GM23338 (cell line): ENCODE measurements at regions not wholly inside any gene's neighbourhood (a gene's known extent, or its start where the extent isn't known, plus 50 kb on each side); places are given as distances from the start of the nearest gene placed in this dataset.

Experiments used
- ATAC-seq: fragments of 200-7000 bp; cut with Tn5 transposase; 3 replicates; pipeline ENCODE4 v1.9.1; 2020
- DNase-seq: peaks from one replicate; pipeline ENCODE4 v3.0.0-alpha.2; 2015; ENCODE audit warnings: low spot score
- H2AFZ ChIP-seq: fragments of 200-600 bp; sonication (generic); 2 replicates; pipeline ENCODE4 v1.8.0; 2016; ENCODE audit warnings: antibody characterized with exemption, mild to moderate bottlenecking, moderate library complexity
- H3F3A ChIP-seq: fragments of 200-600 bp; sonication (generic); replicated peaks from 2 replicates; pipeline ENCODE4 v1.8.0; 2017; ENCODE audit warnings: antibody characterized with exemption, mixed run types, low read depth
- H3K27ac ChIP-seq: fragments of 200-600 bp; sonication (generic); 2 replicates; pipeline ENCODE4 v1.6.1; 2016; ENCODE audit warnings: low read depth
- H3K27me3 ChIP-seq: fragments of 200-600 bp; sonication (generic); 2 replicates; pipeline ENCODE4 v1.8.0; 2016; ENCODE audit warnings: mild to moderate bottlenecking, mixed run types, moderate library complexity; ENCODE audit not compliant: insufficient read depth
- H3K36me3 ChIP-seq: fragments of 200-600 bp; sonication (generic); 2 replicates; pipeline ENCODE4 v1.8.0; 2016; ENCODE audit warnings: mild to moderate bottlenecking; ENCODE audit not compliant: insufficient read depth
- H3K4me1 ChIP-seq: fragments of 200-600 bp; sonication (generic); 2 replicates; pipeline ENCODE4 v1.8.0; 2016; ENCODE audit warnings: mild to moderate bottlenecking, moderate library complexity; ENCODE audit not compliant: insufficient read depth
- H3K4me2 ChIP-seq: fragments of 200-600 bp; sonication (generic); 2 replicates; pipeline ENCODE4 v1.7.1; 2017; ENCODE audit warnings: mixed run types
- H3K4me3 ChIP-seq: fragments of 200-600 bp; sonication (generic); 2 replicates; pipeline ENCODE4 v1.6.1; 2016; ENCODE audit warnings: mixed run types
- H3K79me2 ChIP-seq: fragments of 200-600 bp; sonication (generic); replicated peaks from 2 replicates; pipeline ENCODE4 v1.8.0; 2017; ENCODE audit warnings: mild to moderate bottlenecking; ENCODE audit not compliant: insufficient read depth
- H3K9me2 ChIP-seq: fragments of 200-600 bp; sonication (generic); 2 replicates; pipeline ENCODE4 v1.8.0; 2017; ENCODE audit not compliant: insufficient read depth
- H4K20me1 ChIP-seq: fragments of 200-600 bp; sonication (generic); replicated peaks from 2 replicates; pipeline ENCODE4 v1.8.0; 2017; ENCODE audit warnings: mild to moderate bottlenecking; ENCODE audit not compliant: insufficient read depth
- H3K27ac Mint-ChIP-seq: 2 replicates; pipeline ENCODE4 v1.8.0; 2020; ENCODE audit warnings: inconsistent platforms, mild to moderate bottlenecking, moderate library complexity, mixed read lengths
- H3K27me3 Mint-ChIP-seq: 3 replicates; pipeline ENCODE4 v1.8.0; 2022; ENCODE audit warnings: low read depth, mild to moderate bottlenecking, moderate library complexity, mixed read lengths, inconsistent platforms; ENCODE audit not compliant: insufficient read depth, poor library complexity
- H3K36me3 Mint-ChIP-seq: 3 replicates; pipeline ENCODE4 v1.8.0; 2021; ENCODE audit warnings: low read depth, mild to moderate bottlenecking, inconsistent platforms, moderate library complexity, mixed read lengths
- H3K4me1 Mint-ChIP-seq: 3 replicates; pipeline ENCODE4 v1.8.0; 2020; ENCODE audit warnings: mild to moderate bottlenecking, inconsistent platforms, mixed read lengths
- H3K4me3 Mint-ChIP-seq: 3 replicates; pipeline ENCODE4 v1.8.0; 2021; ENCODE audit warnings: moderate library complexity, mild to moderate bottlenecking, inconsistent platforms, mixed read lengths
- H3K9me3 Mint-ChIP-seq: 3 replicates; pipeline ENCODE4 v1.8.0; 2020; ENCODE audit warnings: moderate library complexity, mild to moderate bottlenecking, inconsistent platforms, mixed read lengths
- CREB1 ChIP-seq: fragments of 250-450 bp; sonication (Bioruptor Pico); IDR thresholded peaks from 2 replicates; pipeline ENCODE4 v1.5.0; 2020; ENCODE audit warnings: low read depth, mild to moderate bottlenecking, moderate library complexity
- EZH2 ChIP-seq: fragments of 200-600 bp; sonication (generic); IDR thresholded peaks from one replicate; pipeline ENCODE4 v1.8.0; 2017; ENCODE audit warnings: antibody characterized with exemption, mild to moderate bottlenecking, low read depth; ENCODE audit not compliant: unreplicated experiment
- EZH2phosphoT487 ChIP-seq: fragments of 200-600 bp; sonication (generic); IDR thresholded peaks from one replicate; pipeline ENCODE4 v1.8.1; 2018; ENCODE audit warnings: antibody characterized with exemption; ENCODE audit not compliant: unreplicated experiment
- JUNB ChIP-seq: IDR thresholded peaks from one replicate; pipeline ENCODE4 v1.6.1; 2016; ENCODE audit warnings: antibody characterized with exemption; ENCODE audit not compliant: unreplicated experiment
- NANOG ChIP-seq: IDR thresholded peaks from 2 replicates; pipeline ENCODE4 v1.6.1; 2016; ENCODE audit warnings: antibody characterized with exemption, borderline replicate concordance
- POLR2AphosphoS5 ChIP-seq: IDR thresholded peaks from 2 replicates; pipeline ENCODE4 v1.6.1; 2016; ENCODE audit warnings: antibody characterized with exemption, low read depth
- REST ChIP-seq: IDR thresholded peaks from one replicate; pipeline ENCODE4 v1.6.1; 2018; ENCODE audit warnings: antibody characterized with exemption; ENCODE audit not compliant: unreplicated experiment
- STAT1 ChIP-seq: IDR thresholded peaks from one replicate; pipeline ENCODE4 v1.6.1; 2016; ENCODE audit warnings: antibody characterized with exemption; ENCODE audit not compliant: unreplicated experiment
- ZNF114 ChIP-seq: fragments of 250-450 bp; sonication (Bioruptor Pico); IDR thresholded peaks from 2 replicates; pipeline ENCODE4 v1.5.0; 2020; ENCODE audit warnings: mild to moderate bottlenecking, moderate library complexity
- ZNF331 ChIP-seq: fragments of 250-450 bp; sonication (Bioruptor Pico); IDR thresholded peaks from 2 replicates; pipeline ENCODE4 v1.5.0; 2020; ENCODE audit warnings: low read depth, mild to moderate bottlenecking, moderate library complexity
- ZNF462 ChIP-seq: fragments of 250-450 bp; sonication (Bioruptor Pico); IDR thresholded peaks from 2 replicates; pipeline ENCODE4 v1.5.0; 2020; ENCODE audit warnings: mild to moderate bottlenecking, moderate library complexity
- TF ChIP-seq, protein P1 (sequence below): IDR thresholded peaks from 2 replicates; pipeline ENCODE4 v1.6.1; 2016; ENCODE audit warnings: antibody characterized with exemption
- TF ChIP-seq, protein P2 (sequence below), 2 experiments: fragments of 200-600 bp in 1 of 2; sonication (generic) in 1 of 2; conservative IDR thresholded peaks; 2 replicates each; pipeline versions ENCODE4 v1.5.1 to v1.6.1; 2016 to 2017; ENCODE audit warnings: antibody characterized with exemption in 2 of 2, low read depth in 2 of 2, mild to moderate bottlenecking in 2 of 2, moderate library complexity in 1 of 2

GRCh38 chr16:86665929-86666328 is 87.6 kb downstream of the FOXL1 start:
- Histone ChIP-seq H3K27me3 (no peaks in the 10 kb centered on the region), H3F3A (no peaks in the 10 kb centered on the region), H3K4me3 (no peak overlapping the region), H4K20me1 (no peaks in the 10 kb centered on the region), H2AFZ (no peak overlapping the region), H3K27ac (no peak overlapping the region), H3K36me3 (no peaks in the 10 kb centered on the region), H3K4me2 (no peak overlapping the region), H3K79me2 (no peaks in the 10 kb centered on the region), H3K9me2 (no peaks in the 10 kb centered on the region), H3K4me1 (peaks cover 13% of the 10 kb centered on the region)
- H3K36me3 Mint-ChIP-seq = no peaks in the 10 kb centered on the region
- H3K27me3 Mint-ChIP-seq = peaks cover 2% of the 10 kb centered on the region
- ATAC-seq = no peak
- H3K4me1 Mint-ChIP-seq = peaks cover 31% of the 10 kb centered on the region
- peaks cover 3% of the 10 kb centered on the region; the same call in 2 of the 3 replicates for H3K9me3 Mint-ChIP-seq
- no peak overlapping the region for H3K27ac Mint-ChIP-seq
- DNase-seq = no peak
- no peak overlapping the region for H3K4me3 Mint-ChIP-seq
- no peak for TF ChIP-seq EZH2phosphoT487
- no peak for TF ChIP-seq ZNF114 (CRISPR knock-in tag)
- TF ChIP-seq, protein P1, sequence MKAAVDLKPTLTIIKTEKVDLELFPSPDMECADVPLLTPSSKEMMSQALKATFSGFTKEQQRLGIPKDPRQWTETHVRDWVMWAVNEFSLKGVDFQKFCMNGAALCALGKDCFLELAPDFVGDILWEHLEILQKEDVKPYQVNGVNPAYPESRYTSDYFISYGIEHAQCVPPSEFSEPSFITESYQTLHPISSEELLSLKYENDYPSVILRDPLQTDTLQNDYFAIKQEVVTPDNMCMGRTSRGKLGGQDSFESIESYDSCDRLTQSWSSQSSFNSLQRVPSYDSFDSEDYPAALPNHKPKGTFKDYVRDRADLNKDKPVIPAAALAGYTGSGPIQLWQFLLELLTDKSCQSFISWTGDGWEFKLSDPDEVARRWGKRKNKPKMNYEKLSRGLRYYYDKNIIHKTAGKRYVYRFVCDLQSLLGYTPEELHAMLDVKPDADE = no peak
- no peak for TF ChIP-seq REST
- no peak for TF ChIP-seq JUNB
- TF ChIP-seq, protein P2, sequence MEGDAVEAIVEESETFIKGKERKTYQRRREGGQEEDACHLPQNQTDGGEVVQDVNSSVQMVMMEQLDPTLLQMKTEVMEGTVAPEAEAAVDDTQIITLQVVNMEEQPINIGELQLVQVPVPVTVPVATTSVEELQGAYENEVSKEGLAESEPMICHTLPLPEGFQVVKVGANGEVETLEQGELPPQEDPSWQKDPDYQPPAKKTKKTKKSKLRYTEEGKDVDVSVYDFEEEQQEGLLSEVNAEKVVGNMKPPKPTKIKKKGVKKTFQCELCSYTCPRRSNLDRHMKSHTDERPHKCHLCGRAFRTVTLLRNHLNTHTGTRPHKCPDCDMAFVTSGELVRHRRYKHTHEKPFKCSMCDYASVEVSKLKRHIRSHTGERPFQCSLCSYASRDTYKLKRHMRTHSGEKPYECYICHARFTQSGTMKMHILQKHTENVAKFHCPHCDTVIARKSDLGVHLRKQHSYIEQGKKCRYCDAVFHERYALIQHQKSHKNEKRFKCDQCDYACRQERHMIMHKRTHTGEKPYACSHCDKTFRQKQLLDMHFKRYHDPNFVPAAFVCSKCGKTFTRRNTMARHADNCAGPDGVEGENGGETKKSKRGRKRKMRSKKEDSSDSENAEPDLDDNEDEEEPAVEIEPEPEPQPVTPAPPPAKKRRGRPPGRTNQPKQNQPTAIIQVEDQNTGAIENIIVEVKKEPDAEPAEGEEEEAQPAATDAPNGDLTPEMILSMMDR (conservative IDR thresholded peaks at IDR 0.05; ENCODE audit: low read depth in 2 of 2) = no peak
- TF ChIP-seq NANOG = no peak
- no peak for TF ChIP-seq ZNF462 (CRISPR knock-in tag)
- no peak for TF ChIP-seq POLR2AphosphoS5
- no peak for TF ChIP-seq ZNF331 (CRISPR knock-in tag)
- TF ChIP-seq STAT1 = no peak
- TF ChIP-seq CREB1 = no peak
- no peak for TF ChIP-seq EZH2
